Skeletal muscle satellite cell (primary cell): ENCODE measurements at regions not wholly inside any gene's neighbourhood (a gene's known extent, or its start where the extent isn't known, plus 50 kb on each side); places are given as distances from the start of the nearest gene placed in this dataset.

Experiments
- H3K27me3 ChIP-seq: 2 replicates; pipeline ENCODE4 v1.7.0; 2013; ENCODE audit warnings: low read length; ENCODE audit not compliant: control insufficient read depth, insufficient read depth
- H3K36me3 ChIP-seq: 2 replicates; pipeline ENCODE4 v1.7.0; 2013; ENCODE audit warnings: mild to moderate bottlenecking, control low read depth, low read length; ENCODE audit not compliant: insufficient read depth
- H3K4me1 ChIP-seq: 2 replicates; pipeline ENCODE4 v1.7.0; 2013; ENCODE audit warnings: low read length; ENCODE audit not compliant: control insufficient read depth, insufficient read depth
- H3K4me2 ChIP-seq: 2 replicates; pipeline ENCODE4 v1.7.0; 2013; ENCODE audit warnings: mild to moderate bottlenecking, low read length
- H3K4me3 ChIP-seq: 2 replicates; pipeline ENCODE4 v1.7.0; 2013; ENCODE audit warnings: low read length
- H3K9ac ChIP-seq: 2 replicates; pipeline ENCODE4 v1.7.0; 2013; ENCODE audit warnings: mild to moderate bottlenecking, low read depth, low read length, moderate library complexity
- H3K9me3 ChIP-seq: replicated peaks from 2 replicates; pipeline ENCODE4 v1.7.0; 2013; ENCODE audit warnings: mild to moderate bottlenecking, control low read depth, low read length

- no peak overlapping the region for H3K4me3 ChIP-seq
- H3K9me3 ChIP-seq = no peaks in the 10 kb centered on the region
- no peaks in the 10 kb centered on the region for H3K4me1 ChIP-seq
- no peaks in the 10 kb centered on the region for H3K36me3 ChIP-seq
- no peak overlapping the region for H3K9ac ChIP-seq
- H3K27me3 ChIP-seq = no peaks in the 10 kb centered on the region
- no peak overlapping the region for H3K4me2 ChIP-seq
Observed at GRCh38 chr3:191695131-191695814, 234.3 kb downstream of the PYDC2 start.

GRCh38 chr3:191695815-191696153, 234.8 kb downstream of the PYDC2 start:
- no peaks in the 10 kb centered on the region for H3K27me3 ChIP-seq
- no peak overlapping the region for H3K4me2 ChIP-seq
- H3K9ac ChIP-seq = no peak overlapping the region
- no peak overlapping the region for H3K4me3 ChIP-seq
- no peaks in the 10 kb centered on the region for H3K36me3 ChIP-seq
- H3K4me1 ChIP-seq = no peaks in the 10 kb centered on the region
- H3K9me3 ChIP-seq = no peaks in the 10 kb centered on the region

GRCh38 chr3:191696348-191696747, 235.4 kb downstream of the PYDC2 start:
- H3K4me2 ChIP-seq = no peak overlapping the region
- no peak overlapping the region for H3K9ac ChIP-seq
- no peaks in the 10 kb centered on the region for H3K4me1 ChIP-seq
- H3K27me3 ChIP-seq = no peaks in the 10 kb centered on the region
- no peaks in the 10 kb centered on the region for H3K36me3 ChIP-seq
- no peak overlapping the region for H3K4me3 ChIP-seq
- no peaks in the 10 kb centered on the region for H3K9me3 ChIP-seq

DNA sequence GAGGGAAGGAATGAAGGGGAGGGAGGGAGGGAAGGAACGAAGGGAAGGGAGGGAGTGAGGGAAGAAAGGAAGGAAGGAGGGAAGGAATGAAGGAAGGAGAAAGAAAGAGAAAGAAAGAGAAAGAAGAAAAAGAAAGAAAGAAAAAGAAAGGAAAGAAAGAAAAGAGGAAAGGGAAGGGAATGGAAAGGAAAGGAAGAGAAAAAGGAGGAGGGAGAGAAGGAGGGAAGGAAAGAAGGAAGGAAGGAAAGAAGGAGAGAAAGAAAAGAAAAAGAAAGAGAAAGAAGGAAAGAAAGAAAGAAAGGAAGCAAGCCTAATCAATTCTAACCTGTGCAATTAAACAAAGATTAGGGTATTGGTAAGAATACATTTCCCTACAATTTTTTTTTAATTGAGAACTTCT, 238.6 kb downstream of the PYDC2 start:
- H3K36me3 ChIP-seq = no peaks in the 10 kb centered on the region
- H3K4me2 ChIP-seq = no peak overlapping the region
- no peaks in the 10 kb centered on the region for H3K9me3 ChIP-seq
- no peaks in the 10 kb centered on the region for H3K27me3 ChIP-seq
- H3K4me3 ChIP-seq = no peak overlapping the region
- no peaks in the 10 kb centered on the region for H3K4me1 ChIP-seq
- H3K9ac ChIP-seq = no peak overlapping the region

DNA sequence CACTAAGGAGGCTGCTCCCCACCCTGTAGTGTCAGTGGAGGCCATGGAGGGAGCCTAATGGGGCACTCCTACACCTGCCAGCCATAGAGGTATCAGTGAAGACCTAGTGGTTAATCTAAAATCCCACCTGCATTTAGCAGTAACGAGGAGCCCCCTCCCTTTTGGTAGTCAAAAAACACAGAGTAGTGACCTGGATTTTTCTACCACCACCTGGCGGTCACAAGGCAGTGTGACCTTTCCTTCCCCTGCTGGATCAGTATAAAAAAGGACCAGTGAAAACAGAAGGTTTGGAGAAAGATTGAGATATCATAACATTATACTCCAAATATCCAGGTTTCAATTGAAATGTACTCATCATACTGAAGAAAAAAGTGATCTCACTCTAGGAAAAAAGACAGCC, 241.2 kb downstream of the PYDC2 start:
- H3K4me3 ChIP-seq = no peak overlapping the region
- H3K27me3 ChIP-seq = no peaks in the 10 kb centered on the region
- no peak overlapping the region for H3K9ac ChIP-seq
- H3K36me3 ChIP-seq = no peaks in the 10 kb centered on the region
- no peak overlapping the region for H3K4me2 ChIP-seq
- no peaks in the 10 kb centered on the region for H3K4me1 ChIP-seq
- H3K9me3 ChIP-seq = no peaks in the 10 kb centered on the region

DNA sequence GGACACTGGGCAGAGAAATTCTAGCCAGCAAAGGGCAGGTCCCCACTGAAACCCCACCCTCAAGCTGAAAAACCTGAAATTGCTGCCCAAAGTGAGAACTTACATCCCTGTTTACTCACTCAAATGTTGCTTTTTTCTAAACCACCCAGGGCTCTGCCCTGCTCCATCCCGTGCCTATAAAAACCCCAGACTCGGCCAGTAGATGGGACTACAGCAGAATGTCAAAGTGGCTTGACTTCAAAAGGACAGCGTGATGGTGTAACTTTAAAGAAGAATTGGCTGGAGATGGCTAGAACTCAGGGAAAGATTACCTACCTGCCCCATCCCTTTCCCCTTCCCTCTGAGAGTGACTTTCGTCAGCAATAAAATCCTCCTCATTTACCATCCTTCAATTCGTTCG, 246.9 kb downstream of the PYDC2 start:
- no peaks in the 10 kb centered on the region for H3K4me1 ChIP-seq
- H3K9ac ChIP-seq = no peak overlapping the region
- H3K4me3 ChIP-seq = no peak overlapping the region
- H3K27me3 ChIP-seq = no peaks in the 10 kb centered on the region
- H3K9me3 ChIP-seq = no peaks in the 10 kb centered on the region
- H3K4me2 ChIP-seq = no peak overlapping the region
- no peaks in the 10 kb centered on the region for H3K36me3 ChIP-seq

- no peaks in the 10 kb centered on the region for H3K27me3 ChIP-seq
- H3K4me3 ChIP-seq = no peak overlapping the region
- no peaks in the 10 kb centered on the region for H3K9me3 ChIP-seq
- H3K9ac ChIP-seq = no peak overlapping the region
- H3K4me1 ChIP-seq = no peaks in the 10 kb centered on the region
- H3K36me3 ChIP-seq = no peaks in the 10 kb centered on the region
- no peak overlapping the region for H3K4me2 ChIP-seq
Observed at GRCh38 chr3:191715585-191715984, 254.6 kb downstream of the PYDC2 start.

GRCh38 chr3:191721390-191721861, 260.5 kb downstream of the PYDC2 start:
- no peak overlapping the region for H3K4me3 ChIP-seq
- no peaks in the 10 kb centered on the region for H3K36me3 ChIP-seq
- H3K27me3 ChIP-seq = no peaks in the 10 kb centered on the region
- no peaks in the 10 kb centered on the region for H3K4me1 ChIP-seq
- no peak overlapping the region for H3K9ac ChIP-seq
- H3K4me2 ChIP-seq = no peak overlapping the region
- no peaks in the 10 kb centered on the region for H3K9me3 ChIP-seq

- H3K4me3 ChIP-seq = no peak overlapping the region
- no peak overlapping the region for H3K9ac ChIP-seq
- no peak overlapping the region for H3K4me2 ChIP-seq
- H3K4me1 ChIP-seq = no peaks in the 10 kb centered on the region
- H3K36me3 ChIP-seq = no peaks in the 10 kb centered on the region
- H3K9me3 ChIP-seq = no peaks in the 10 kb centered on the region
- H3K27me3 ChIP-seq = no peaks in the 10 kb centered on the region
Observed at GRCh38 chr3:191721990-191722389, 261.0 kb downstream of the PYDC2 start.

- H3K27me3 ChIP-seq = no peaks in the 10 kb centered on the region
- H3K4me1 ChIP-seq = no peaks in the 10 kb centered on the region
- no peaks in the 10 kb centered on the region for H3K36me3 ChIP-seq
- H3K9me3 ChIP-seq = no peaks in the 10 kb centered on the region
- no peak overlapping the region for H3K4me3 ChIP-seq
- no peak overlapping the region for H3K9ac ChIP-seq
- no peak overlapping the region for H3K4me2 ChIP-seq
Observed at GRCh38 chr3:191727338-191727737, 266.4 kb downstream of the PYDC2 start.

GRCh38 chr3:191728186-191728585, 267.2 kb downstream of the PYDC2 start:
- no peaks in the 10 kb centered on the region for H3K9me3 ChIP-seq
- no peak overlapping the region for H3K4me2 ChIP-seq
- no peaks in the 10 kb centered on the region for H3K27me3 ChIP-seq
- H3K9ac ChIP-seq = no peak overlapping the region
- no peaks in the 10 kb centered on the region for H3K4me1 ChIP-seq
- H3K36me3 ChIP-seq = no peaks in the 10 kb centered on the region
- no peak overlapping the region for H3K4me3 ChIP-seq

DNA sequence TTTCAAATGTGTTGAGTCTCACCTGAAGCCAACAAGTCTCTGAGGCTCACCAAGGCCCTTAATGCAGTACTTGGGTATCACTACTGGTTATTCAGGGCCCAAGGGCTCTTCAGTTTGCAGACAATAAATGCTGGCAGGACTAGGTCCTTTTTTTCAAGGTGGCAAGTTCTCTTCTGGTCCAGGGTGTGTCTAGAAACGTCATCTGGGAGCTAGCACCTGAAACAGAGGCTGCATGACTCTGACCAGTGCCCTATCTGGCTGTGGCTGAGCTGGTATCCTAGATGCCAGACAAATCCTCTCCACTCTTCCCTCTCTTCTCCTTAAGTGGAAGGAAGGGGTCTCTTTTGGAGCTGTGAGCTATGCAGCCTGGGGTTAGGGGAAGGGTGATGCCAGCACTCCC, 276.8 kb downstream of the PYDC2 start:
- no peak overlapping the region for H3K4me3 ChIP-seq
- no peak overlapping the region for H3K4me2 ChIP-seq
- no peaks in the 10 kb centered on the region for H3K9me3 ChIP-seq
- no peaks in the 10 kb centered on the region for H3K4me1 ChIP-seq
- H3K36me3 ChIP-seq = no peaks in the 10 kb centered on the region
- no peaks in the 10 kb centered on the region for H3K27me3 ChIP-seq
- H3K9ac ChIP-seq = no peak overlapping the region
